ENCODE measurements at regions not wholly inside any gene's neighbourhood (a gene's known extent, or its start where the extent isn't known, plus 50 kb on each side); places are given as distances from the start of the nearest gene placed in this dataset.

DNA sequence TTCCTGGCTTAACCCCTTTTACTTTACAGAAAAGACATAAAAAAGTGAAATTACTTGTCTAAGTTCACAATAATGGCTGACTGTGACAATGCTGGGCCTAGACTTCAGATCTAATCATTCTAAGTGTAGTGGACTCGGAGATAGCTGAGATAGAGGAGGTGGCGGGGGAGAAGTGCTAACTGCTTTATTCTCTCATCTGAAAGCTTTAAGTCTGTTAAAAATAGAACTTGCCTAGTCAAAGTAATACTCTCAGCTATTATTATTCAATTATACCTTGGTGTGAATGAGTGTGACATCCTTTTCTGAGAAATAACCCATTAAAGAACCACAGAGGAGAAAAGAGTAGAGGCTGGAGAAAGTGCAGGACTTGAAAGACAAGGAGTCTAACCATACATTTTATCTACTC, 96.1 kb upstream of the OLIG2 start:
- TF ChIP-seq, protein P1, sequence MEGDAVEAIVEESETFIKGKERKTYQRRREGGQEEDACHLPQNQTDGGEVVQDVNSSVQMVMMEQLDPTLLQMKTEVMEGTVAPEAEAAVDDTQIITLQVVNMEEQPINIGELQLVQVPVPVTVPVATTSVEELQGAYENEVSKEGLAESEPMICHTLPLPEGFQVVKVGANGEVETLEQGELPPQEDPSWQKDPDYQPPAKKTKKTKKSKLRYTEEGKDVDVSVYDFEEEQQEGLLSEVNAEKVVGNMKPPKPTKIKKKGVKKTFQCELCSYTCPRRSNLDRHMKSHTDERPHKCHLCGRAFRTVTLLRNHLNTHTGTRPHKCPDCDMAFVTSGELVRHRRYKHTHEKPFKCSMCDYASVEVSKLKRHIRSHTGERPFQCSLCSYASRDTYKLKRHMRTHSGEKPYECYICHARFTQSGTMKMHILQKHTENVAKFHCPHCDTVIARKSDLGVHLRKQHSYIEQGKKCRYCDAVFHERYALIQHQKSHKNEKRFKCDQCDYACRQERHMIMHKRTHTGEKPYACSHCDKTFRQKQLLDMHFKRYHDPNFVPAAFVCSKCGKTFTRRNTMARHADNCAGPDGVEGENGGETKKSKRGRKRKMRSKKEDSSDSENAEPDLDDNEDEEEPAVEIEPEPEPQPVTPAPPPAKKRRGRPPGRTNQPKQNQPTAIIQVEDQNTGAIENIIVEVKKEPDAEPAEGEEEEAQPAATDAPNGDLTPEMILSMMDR (IDR thresholded peaks at IDR 0.05), result no peak
- no peak for TF ChIP-seq POLR2A (IDR thresholded peaks at IDR 0.05)

Measured in Peyer's patch (tissue), 4 donors.